ENCODE measurements at regions not wholly inside any gene's neighbourhood (a gene's known extent, or its start where the extent isn't known, plus 50 kb on each side); places are given as distances from the start of the nearest gene placed in this dataset.

- H3K4me3 ChIP-seq (ENCODE audit: low read depth, low read length), result no peak overlapping the region
- POLR2A ChIA-PET, result no interaction called here
- CTCF ChIA-PET, result no interaction called here
- TF ChIP-seq, protein P1, sequence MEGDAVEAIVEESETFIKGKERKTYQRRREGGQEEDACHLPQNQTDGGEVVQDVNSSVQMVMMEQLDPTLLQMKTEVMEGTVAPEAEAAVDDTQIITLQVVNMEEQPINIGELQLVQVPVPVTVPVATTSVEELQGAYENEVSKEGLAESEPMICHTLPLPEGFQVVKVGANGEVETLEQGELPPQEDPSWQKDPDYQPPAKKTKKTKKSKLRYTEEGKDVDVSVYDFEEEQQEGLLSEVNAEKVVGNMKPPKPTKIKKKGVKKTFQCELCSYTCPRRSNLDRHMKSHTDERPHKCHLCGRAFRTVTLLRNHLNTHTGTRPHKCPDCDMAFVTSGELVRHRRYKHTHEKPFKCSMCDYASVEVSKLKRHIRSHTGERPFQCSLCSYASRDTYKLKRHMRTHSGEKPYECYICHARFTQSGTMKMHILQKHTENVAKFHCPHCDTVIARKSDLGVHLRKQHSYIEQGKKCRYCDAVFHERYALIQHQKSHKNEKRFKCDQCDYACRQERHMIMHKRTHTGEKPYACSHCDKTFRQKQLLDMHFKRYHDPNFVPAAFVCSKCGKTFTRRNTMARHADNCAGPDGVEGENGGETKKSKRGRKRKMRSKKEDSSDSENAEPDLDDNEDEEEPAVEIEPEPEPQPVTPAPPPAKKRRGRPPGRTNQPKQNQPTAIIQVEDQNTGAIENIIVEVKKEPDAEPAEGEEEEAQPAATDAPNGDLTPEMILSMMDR (IDR thresholded peaks at IDR 0.05; ENCODE audit: insufficient read depth, low read length, missing control alignments), result no peak
- DNase-seq (ENCODE audit: low read depth, low spot score), result no peak
Measured at GRCh38 chr14:26344596-26344995, 253.2 kb downstream of the NOVA1 start.

- TF ChIP-seq, protein P1 (IDR thresholded peaks at IDR 0.05; ENCODE audit: insufficient read depth, low read length, missing control alignments), result no peak
- POLR2A ChIA-PET, result no interaction called here
- no peak overlapping the region for H3K4me3 ChIP-seq (ENCODE audit: low read depth, low read length)
- CTCF ChIA-PET, result no interaction called here
- no peak for DNase-seq (ENCODE audit: low read depth, low spot score)
Measured at GRCh38 chr14:26339381-26339780, 258.5 kb downstream of the NOVA1 start.

GRCh38 chr14:26338231-26338630 is 259.6 kb downstream of the NOVA1 start:
- ChIA-PET CTCF (no interaction called here), POLR2A (no interaction called here)
- no peak for DNase-seq (ENCODE audit: low read depth, low spot score)
- H3K4me3 ChIP-seq (ENCODE audit: low read depth, low read length), result no peak overlapping the region
- TF ChIP-seq, protein P1 (IDR thresholded peaks at IDR 0.05; ENCODE audit: insufficient read depth, low read length, missing control alignments), result no peak

- POLR2A ChIA-PET, result no interaction called here
- no peak for DNase-seq (ENCODE audit: low read depth, low spot score)
- TF ChIP-seq, protein P1 (IDR thresholded peaks at IDR 0.05; ENCODE audit: insufficient read depth, low read length, missing control alignments), result no peak
- no peak overlapping the region for H3K4me3 ChIP-seq (ENCODE audit: low read depth, low read length)
- CTCF ChIA-PET, result no interaction called here
Measured at GRCh38 chr14:26334288-26334687, 263.5 kb downstream of the NOVA1 start.

DNA sequence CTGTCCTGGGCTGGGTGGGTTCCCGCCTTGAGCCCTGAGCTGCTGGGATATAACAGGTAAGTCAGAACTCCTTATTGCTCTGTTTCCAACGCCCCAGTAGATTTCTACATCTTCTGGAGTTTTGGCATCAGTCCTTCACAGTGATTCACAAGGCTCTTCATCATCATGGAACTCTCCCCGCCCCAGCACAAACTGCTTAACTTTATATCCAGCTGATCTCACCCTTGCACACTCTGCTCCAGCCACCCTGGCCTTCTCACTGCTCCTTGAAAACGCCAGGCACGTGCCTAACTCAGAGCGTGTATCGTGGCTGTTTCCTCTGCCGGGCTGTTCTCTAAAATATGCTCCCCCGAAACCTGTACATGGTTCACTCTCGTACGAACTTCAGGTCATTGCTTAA is 264.9 kb downstream of the NOVA1 start:
- DNase-seq (ENCODE audit: low read depth, low spot score), result no peak
- ChIA-PET POLR2A (no interaction called here), CTCF (no interaction called here)
- H3K4me3 ChIP-seq (ENCODE audit: low read depth, low read length), result no peak overlapping the region
- TF ChIP-seq, protein P1 (IDR thresholded peaks at IDR 0.05; ENCODE audit: insufficient read depth, low read length, missing control alignments), result no peak

GRCh38 chr14:26330982-26331381 is 266.9 kb downstream of the NOVA1 start:
- H3K4me3 ChIP-seq (ENCODE audit: low read depth, low read length), result no peak overlapping the region
- ChIA-PET POLR2A (no interaction called here), CTCF (no interaction called here)
- TF ChIP-seq, protein P1 (IDR thresholded peaks at IDR 0.05; ENCODE audit: insufficient read depth, low read length, missing control alignments), result no peak
- no peak for DNase-seq (ENCODE audit: low read depth, low spot score)
